ENCODE measurements at regions not wholly inside any gene's neighbourhood (a gene's known extent, or its start where the extent isn't known, plus 50 kb on each side); places are given as distances from the start of the nearest gene placed in this dataset.

GRCh38 chr18:38851526-38851925, 1285.9 kb upstream of the CELF4 start:
- no peak overlapping the region for H3K4me3 ChIP-seq
- DNase-seq (ENCODE audit: low spot score in 2 of 2) = no peak
- H3K4me1 ChIP-seq = no peaks in the 10 kb centered on the region
- no peak overlapping the region for H3K27ac ChIP-seq
- H3K9me3 ChIP-seq = no peaks in the 10 kb centered on the region
- no peak for TF ChIP-seq POLR2A (IDR thresholded peaks at IDR 0.05)
- TF ChIP-seq POLR2AphosphoS5 (IDR thresholded peaks at IDR 0.05) = no peak
- TF ChIP-seq EP300 (IDR thresholded peaks at IDR 0.05) = no peak
- no peak for TF ChIP-seq CTCF (IDR thresholded peaks at IDR 0.05)
- H3K27me3 ChIP-seq = no peaks in the 10 kb centered on the region
- H3K36me3 ChIP-seq = no peaks in the 10 kb centered on the region

- H3K36me3 ChIP-seq = no peaks in the 10 kb centered on the region
- WGBS = 64% methylated on average over 2 of the region's 2 CpGs
- no peak overlapping the region for H3K27ac ChIP-seq
- no peaks in the 10 kb centered on the region for H3K4me1 ChIP-seq
- no peak overlapping the region for H3K4me3 ChIP-seq
- no peaks in the 10 kb centered on the region for H3K27me3 ChIP-seq
- TF ChIP-seq CTCF (IDR thresholded peaks at IDR 0.05) = no peak
- H3K9me3 ChIP-seq = no peaks in the 10 kb centered on the region
- no peak for DNase-seq (ENCODE audit: low spot score in 2 of 2)
These were observed 1281.7 kb upstream of the CELF4 start for GRCh38 chr18:38847326-38847725.

- H3K9me3 ChIP-seq = no peaks in the 10 kb centered on the region
- no peak overlapping the region for H3K27ac ChIP-seq
- no peaks in the 10 kb centered on the region for H3K4me1 ChIP-seq
- no peak for DNase-seq (ENCODE audit: low spot score in 2 of 2)
- no peaks in the 10 kb centered on the region for H3K27me3 ChIP-seq
- H3K4me3 ChIP-seq = no peak overlapping the region
- H3K36me3 ChIP-seq = no peaks in the 10 kb centered on the region
- TF ChIP-seq EP300 (IDR thresholded peaks at IDR 0.05) (no peak), POLR2A (IDR thresholded peaks at IDR 0.05) (no peak), CTCF (IDR thresholded peaks at IDR 0.05) (no peak), POLR2AphosphoS5 (IDR thresholded peaks at IDR 0.05) (no peak)
- WGBS = 55% methylated on average over 2 of the region's 2 CpGs
These were observed 1277.7 kb upstream of the CELF4 start for GRCh38 chr18:38843291-38843690.

GRCh38 chr18:38826247-38826646, 1260.6 kb upstream of the CELF4 start:
- H3K36me3 ChIP-seq = no peaks in the 10 kb centered on the region
- H3K4me3 ChIP-seq = no peak overlapping the region
- no peaks in the 10 kb centered on the region for H3K27me3 ChIP-seq
- 93% methylated on average over 2 of the region's 2 CpGs for WGBS
- H3K27ac ChIP-seq = no peak overlapping the region
- H3K4me1 ChIP-seq = no peaks in the 10 kb centered on the region
- no peak for DNase-seq (ENCODE audit: low spot score in 2 of 2)
- H3K9me3 ChIP-seq = no peaks in the 10 kb centered on the region
- TF ChIP-seq POLR2AphosphoS5 (IDR thresholded peaks at IDR 0.05) (no peak), POLR2A (IDR thresholded peaks at IDR 0.05) (no peak), CTCF (IDR thresholded peaks at IDR 0.05) (no peak), EP300 (IDR thresholded peaks at IDR 0.05) (no peak)

- no peaks in the 10 kb centered on the region for H3K27me3 ChIP-seq
- H3K27ac ChIP-seq = no peak overlapping the region
- no peak overlapping the region for H3K4me3 ChIP-seq
- H3K4me1 ChIP-seq = no peaks in the 10 kb centered on the region
- no peak for TF ChIP-seq EP300 (IDR thresholded peaks at IDR 0.05)
- no peak for TF ChIP-seq POLR2A (IDR thresholded peaks at IDR 0.05)
- no peak for TF ChIP-seq POLR2AphosphoS5 (IDR thresholded peaks at IDR 0.05)
- no peak for TF ChIP-seq CTCF (IDR thresholded peaks at IDR 0.05)
- H3K36me3 ChIP-seq = no peaks in the 10 kb centered on the region
- WGBS = 83% methylated on average over 2 of the region's 2 CpGs
- H3K9me3 ChIP-seq = no peaks in the 10 kb centered on the region
- no peak for DNase-seq (ENCODE audit: low spot score in 2 of 2)
These were observed 1245.6 kb upstream of the CELF4 start for GRCh38 chr18:38811209-38811608.
